OCI-LY1 (cell line): ENCODE measurements at regions not wholly inside any gene's neighbourhood (a gene's known extent, or its start where the extent isn't known, plus 50 kb on each side); places are given as distances from the start of the nearest gene placed in this dataset.

Source experiments
- H2AFZ ChIP-seq: fragments of 200-600 bp; sonication (generic), shearing (Covaris generic); 2 replicates; pipeline ENCODE4 v1.6.0; 2014; ENCODE audit warnings: antibody characterized with exemption, mild to moderate bottlenecking, low read length
- H3F3A ChIP-seq: fragments of 200-600 bp; sonication (generic), shearing (Covaris generic); 2 replicates; pipeline ENCODE4 v1.6.0; 2014; ENCODE audit warnings: mild to moderate bottlenecking, antibody characterized with exemption, low read length, moderate library complexity; ENCODE audit not compliant: insufficient read depth
- H3K27ac ChIP-seq: fragments of 200-600 bp; sonication (generic); 2 replicates; pipeline ENCODE4 v1.5.1; 2014; ENCODE audit warnings: low read length, mixed run types, mild to moderate bottlenecking, low read depth; ENCODE audit not compliant: poor library complexity, severe bottlenecking
- H3K27me3 ChIP-seq: fragments of 200-600 bp; sonication (generic); 2 replicates; pipeline ENCODE4 v1.6.0; 2014; ENCODE audit warnings: antibody characterized with exemption, mild to moderate bottlenecking, low read length, moderate library complexity; ENCODE audit not compliant: insufficient read depth
- H3K36me3 ChIP-seq: fragments of 200-600 bp; sonication (generic); 2 replicates; pipeline ENCODE4 v1.6.1; 2014; ENCODE audit warnings: mild to moderate bottlenecking, antibody characterized with exemption, low read length, moderate library complexity, mixed read lengths; ENCODE audit not compliant: insufficient read depth
- H3K4me1 ChIP-seq: fragments of 200-600 bp; sonication (generic); 2 replicates; pipeline ENCODE4 v1.5.1; 2014; ENCODE audit warnings: mild to moderate bottlenecking, low read length, moderate library complexity; ENCODE audit not compliant: insufficient read depth, severe bottlenecking
- H3K4me2 ChIP-seq: fragments of 200-600 bp; sonication (generic), shearing (Covaris generic); 2 replicates; pipeline ENCODE4 v1.6.1; 2014; ENCODE audit warnings: low read length
- H3K4me3 ChIP-seq: fragments of 200-600 bp; sonication (generic); 2 replicates; pipeline ENCODE4 v1.5.1; 2014; ENCODE audit warnings: low read length, low read depth, mild to moderate bottlenecking, mixed read lengths; ENCODE audit not compliant: poor library complexity, severe bottlenecking
- H3K79me2 ChIP-seq: fragments of 200-600 bp; shearing (Covaris generic); 2 replicates; pipeline ENCODE4 v1.6.1; 2016; ENCODE audit warnings: mixed run types, low read length, mixed read lengths; ENCODE audit not compliant: insufficient read depth
- H3K9ac ChIP-seq: fragments of 200-600 bp; sonication (generic), shearing (Covaris generic); 2 replicates; pipeline ENCODE4 v1.6.1; 2014; ENCODE audit warnings: mild to moderate bottlenecking, low read length, mixed read lengths
- H3K9me2 ChIP-seq: fragments of 200-600 bp; sonication (generic), shearing (Covaris generic); 2 replicates; pipeline ENCODE4 v1.6.1; 2014; ENCODE audit warnings: low read depth, mild to moderate bottlenecking, low read length, mixed read lengths
- H3K9me3 ChIP-seq: fragments of 200-600 bp; shearing (Covaris generic); 2 replicates; pipeline ENCODE4 v1.6.1; 2014; ENCODE audit warnings: low read length, mixed read lengths
- H4K20me1 ChIP-seq: fragments of 200-600 bp; sonication (generic), shearing (Covaris generic); 2 replicates; pipeline ENCODE4 v1.6.0; 2016; ENCODE audit warnings: mild to moderate bottlenecking, low read length; ENCODE audit not compliant: insufficient read depth
- EZH2 ChIP-seq: fragments of 200-600 bp; sonication (generic), shearing (Covaris generic); IDR thresholded peaks from 2 replicates; pipeline ENCODE4 v1.8.0; 2017; ENCODE audit warnings: borderline replicate concordance, mixed run types, mild to moderate bottlenecking, antibody characterized with exemption, low read length, moderate library complexity, mixed read lengths
- TF ChIP-seq, protein P1 (sequence below): fragments of 200-600 bp; sonication (generic), shearing (Covaris generic); IDR thresholded peaks from 2 replicates; pipeline ENCODE4 v1.5.1; 2017; ENCODE audit warnings: mild to moderate bottlenecking, antibody characterized with exemption, low read length, moderate library complexity, mixed read lengths

DNA sequence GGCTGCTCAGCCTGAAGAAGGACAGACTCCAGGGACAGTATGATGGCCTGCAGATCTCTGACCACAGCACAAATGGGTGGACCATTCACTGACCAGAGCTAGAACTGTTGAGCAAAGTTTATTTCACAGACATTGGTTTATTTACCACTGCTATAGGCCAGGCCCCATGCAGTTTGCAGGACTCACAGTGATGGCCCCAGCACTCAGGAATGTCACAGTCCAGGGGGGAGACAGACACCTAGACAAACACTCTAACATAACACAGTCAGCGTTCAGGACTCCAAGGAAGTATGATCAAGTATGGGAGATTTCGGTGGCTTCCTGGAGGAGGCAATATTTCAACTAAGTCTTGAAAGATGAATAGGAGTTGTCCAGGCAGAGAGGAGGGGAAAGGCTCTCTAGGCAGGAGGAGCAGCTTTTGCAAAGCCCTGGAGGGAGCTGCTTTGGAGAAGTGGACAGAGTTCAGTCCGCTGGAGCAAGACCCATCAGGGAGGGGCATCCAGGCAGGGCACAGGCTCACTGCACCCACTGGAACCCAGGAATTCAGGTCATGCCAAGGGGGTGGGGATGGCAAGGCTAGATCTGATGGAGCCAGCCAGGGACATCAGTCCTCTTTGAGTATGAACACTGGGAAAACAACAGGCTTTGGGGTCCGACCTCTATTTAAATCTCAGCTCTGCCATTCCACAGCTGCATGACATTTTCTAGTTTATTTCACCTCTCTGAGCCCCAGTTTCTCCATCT is 454.3 kb downstream of the MATN1 start:
- Histone ChIP-seq H3K4me1 (no peaks in the 10 kb centered on the region), H3K9ac (no peak overlapping the region), H3F3A (no peaks in the 10 kb centered on the region), H3K36me3 (no peaks in the 10 kb centered on the region), H3K4me3 (no peak overlapping the region), H3K9me2 (no peaks in the 10 kb centered on the region), H3K9me3 (no peaks in the 10 kb centered on the region), H3K79me2 (no peaks in the 10 kb centered on the region), H3K27ac (no peak overlapping the region), H2AFZ (no peak overlapping the region), H3K27me3 (no peaks in the 10 kb centered on the region), H4K20me1 (no peaks in the 10 kb centered on the region), H3K4me2 (no peak overlapping the region)
- TF ChIP-seq EZH2, result no peak
- TF ChIP-seq, protein P1, sequence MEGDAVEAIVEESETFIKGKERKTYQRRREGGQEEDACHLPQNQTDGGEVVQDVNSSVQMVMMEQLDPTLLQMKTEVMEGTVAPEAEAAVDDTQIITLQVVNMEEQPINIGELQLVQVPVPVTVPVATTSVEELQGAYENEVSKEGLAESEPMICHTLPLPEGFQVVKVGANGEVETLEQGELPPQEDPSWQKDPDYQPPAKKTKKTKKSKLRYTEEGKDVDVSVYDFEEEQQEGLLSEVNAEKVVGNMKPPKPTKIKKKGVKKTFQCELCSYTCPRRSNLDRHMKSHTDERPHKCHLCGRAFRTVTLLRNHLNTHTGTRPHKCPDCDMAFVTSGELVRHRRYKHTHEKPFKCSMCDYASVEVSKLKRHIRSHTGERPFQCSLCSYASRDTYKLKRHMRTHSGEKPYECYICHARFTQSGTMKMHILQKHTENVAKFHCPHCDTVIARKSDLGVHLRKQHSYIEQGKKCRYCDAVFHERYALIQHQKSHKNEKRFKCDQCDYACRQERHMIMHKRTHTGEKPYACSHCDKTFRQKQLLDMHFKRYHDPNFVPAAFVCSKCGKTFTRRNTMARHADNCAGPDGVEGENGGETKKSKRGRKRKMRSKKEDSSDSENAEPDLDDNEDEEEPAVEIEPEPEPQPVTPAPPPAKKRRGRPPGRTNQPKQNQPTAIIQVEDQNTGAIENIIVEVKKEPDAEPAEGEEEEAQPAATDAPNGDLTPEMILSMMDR, result no peak

DNA sequence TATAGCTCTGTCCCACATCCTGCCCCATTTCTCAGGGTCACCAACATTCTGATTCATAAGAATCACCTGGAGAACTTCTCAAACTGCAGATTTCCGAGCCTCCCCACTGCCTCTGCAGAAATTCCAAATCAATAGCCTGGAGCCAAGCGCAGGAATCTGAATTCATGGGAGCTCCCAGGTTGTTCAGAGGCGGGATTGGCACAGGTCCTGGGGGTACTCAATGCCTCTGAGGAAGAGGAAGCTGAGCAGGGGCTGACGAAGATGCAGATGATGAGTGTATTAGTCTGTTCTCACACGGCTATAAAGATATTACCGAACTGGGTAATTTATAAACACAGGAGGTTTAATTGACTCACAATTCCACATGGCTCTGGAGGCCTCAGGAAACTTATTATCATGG is 455.5 kb downstream of the MATN1 start:
- Histone ChIP-seq H3K4me3 (no peak overlapping the region), H4K20me1 (no peaks in the 10 kb centered on the region), H3K9me3 (no peaks in the 10 kb centered on the region), H3K79me2 (no peaks in the 10 kb centered on the region), H3F3A (no peaks in the 10 kb centered on the region), H2AFZ (no peak overlapping the region), H3K27ac (no peak overlapping the region), H3K27me3 (no peaks in the 10 kb centered on the region), H3K4me1 (no peaks in the 10 kb centered on the region), H3K9ac (no peak overlapping the region), H3K4me2 (no peak overlapping the region), H3K9me2 (no peaks in the 10 kb centered on the region), H3K36me3 (no peaks in the 10 kb centered on the region)
- no peak for TF ChIP-seq EZH2

DNA sequence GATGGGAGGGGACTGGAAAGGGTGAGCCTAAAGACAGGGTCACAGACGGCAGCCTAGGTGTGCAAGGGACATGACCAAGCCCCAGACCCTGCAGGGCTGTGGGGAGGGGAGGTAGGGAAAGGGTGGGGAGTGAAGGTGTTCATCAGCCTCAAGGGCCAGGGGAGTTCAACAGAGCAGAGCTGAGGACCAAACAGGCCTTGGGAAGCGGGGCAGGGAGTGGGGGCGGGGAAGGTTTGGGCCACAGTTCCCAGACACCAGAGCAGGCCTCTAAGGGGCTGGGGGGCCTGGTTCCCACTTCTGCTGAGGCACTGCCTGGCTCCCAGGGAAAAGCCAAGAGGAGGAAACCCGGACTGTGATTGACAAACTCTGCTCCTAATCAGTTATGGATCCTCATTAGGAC is 456.3 kb downstream of the MATN1 start:
- TF ChIP-seq, protein P1, result no peak
- no peak for TF ChIP-seq EZH2
- no peaks in the 10 kb centered on the region for H3K79me2 ChIP-seq
- H3K4me2 ChIP-seq, result no peak overlapping the region
- no peaks in the 10 kb centered on the region for H3K36me3 ChIP-seq
- no peaks in the 10 kb centered on the region for H3F3A ChIP-seq
- no peaks in the 10 kb centered on the region for H3K27me3 ChIP-seq
- no peaks in the 10 kb centered on the region for H3K4me1 ChIP-seq
- H4K20me1 ChIP-seq, result no peaks in the 10 kb centered on the region
- H3K9me3 ChIP-seq, result no peaks in the 10 kb centered on the region
- H3K27ac ChIP-seq, result no peak overlapping the region
- no peak overlapping the region for H3K9ac ChIP-seq
- H3K4me3 ChIP-seq, result no peak overlapping the region
- H3K9me2 ChIP-seq, result no peaks in the 10 kb centered on the region
- no peak overlapping the region for H2AFZ ChIP-seq
